Keratinocyte (primary cell): ENCODE measurements at regions not wholly inside any gene's neighbourhood (a gene's known extent, or its start where the extent isn't known, plus 50 kb on each side); places are given as distances from the start of the nearest gene placed in this dataset.

Experiments
- EZH2 ChIP-seq: IDR thresholded peaks from one replicate; pipeline ENCODE4 v1.6.1; 2012; ENCODE audit warnings: inconsistent platforms, mild to moderate bottlenecking, low read length, moderate library complexity
- TF ChIP-seq, protein P1 (sequence below), 3 experiments: IDR thresholded peaks in 1 of 3; conservative IDR thresholded peaks in 1 of 3; optimal IDR thresholded peaks in 1 of 3; 2 replicates in 2 of 3; 3 replicates in 1 of 3; pipeline versions ENCODE3 to v1.5.1; 2011; ENCODE audit warnings: low read length in 3 of 3, mild to moderate bottlenecking in 3 of 3, moderate library complexity in 2 of 3, control low read depth in 1 of 3, inconsistent platforms in 1 of 3; ENCODE audit not compliant: insufficient read depth in 2 of 3; ENCODE audit errors: extremely low read depth in 1 of 3

DNA sequence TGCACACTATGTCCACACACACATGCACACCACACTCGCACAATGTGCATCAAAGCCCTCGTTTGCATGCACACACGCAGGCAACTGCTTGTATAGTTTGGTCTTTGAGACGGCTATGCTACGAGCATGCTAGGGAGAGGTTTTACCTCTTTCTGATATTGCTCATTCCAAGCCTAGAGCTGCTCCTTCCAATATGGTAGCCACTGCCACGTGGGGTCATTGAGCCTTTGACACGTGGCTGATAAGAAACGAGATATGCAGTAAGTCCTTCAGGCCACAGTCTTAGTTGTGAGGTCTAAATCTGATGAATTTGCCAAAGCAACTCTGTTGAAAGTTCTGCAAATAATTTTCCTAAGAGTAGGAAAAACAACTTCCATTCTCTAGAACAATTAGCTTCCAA is 204.4 kb downstream of the KLF6 start:
- TF ChIP-seq, protein P1, sequence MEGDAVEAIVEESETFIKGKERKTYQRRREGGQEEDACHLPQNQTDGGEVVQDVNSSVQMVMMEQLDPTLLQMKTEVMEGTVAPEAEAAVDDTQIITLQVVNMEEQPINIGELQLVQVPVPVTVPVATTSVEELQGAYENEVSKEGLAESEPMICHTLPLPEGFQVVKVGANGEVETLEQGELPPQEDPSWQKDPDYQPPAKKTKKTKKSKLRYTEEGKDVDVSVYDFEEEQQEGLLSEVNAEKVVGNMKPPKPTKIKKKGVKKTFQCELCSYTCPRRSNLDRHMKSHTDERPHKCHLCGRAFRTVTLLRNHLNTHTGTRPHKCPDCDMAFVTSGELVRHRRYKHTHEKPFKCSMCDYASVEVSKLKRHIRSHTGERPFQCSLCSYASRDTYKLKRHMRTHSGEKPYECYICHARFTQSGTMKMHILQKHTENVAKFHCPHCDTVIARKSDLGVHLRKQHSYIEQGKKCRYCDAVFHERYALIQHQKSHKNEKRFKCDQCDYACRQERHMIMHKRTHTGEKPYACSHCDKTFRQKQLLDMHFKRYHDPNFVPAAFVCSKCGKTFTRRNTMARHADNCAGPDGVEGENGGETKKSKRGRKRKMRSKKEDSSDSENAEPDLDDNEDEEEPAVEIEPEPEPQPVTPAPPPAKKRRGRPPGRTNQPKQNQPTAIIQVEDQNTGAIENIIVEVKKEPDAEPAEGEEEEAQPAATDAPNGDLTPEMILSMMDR (optimal IDR thresholded peaks at IDR 0.05 in 1 of 3, IDR thresholded peaks at IDR 0.05 in 1 of 3, conservative IDR thresholded peaks at IDR 0.05 in 1 of 3; ENCODE audit: extremely low read depth in 1 of 3, insufficient read depth in 2 of 3, low read length in 3 of 3) = no peak
- no peak for TF ChIP-seq EZH2
